ENCODE measurements at regions not wholly inside any gene's neighbourhood (a gene's known extent, or its start where the extent isn't known, plus 50 kb on each side); places are given as distances from the start of the nearest gene placed in this dataset.

DNA sequence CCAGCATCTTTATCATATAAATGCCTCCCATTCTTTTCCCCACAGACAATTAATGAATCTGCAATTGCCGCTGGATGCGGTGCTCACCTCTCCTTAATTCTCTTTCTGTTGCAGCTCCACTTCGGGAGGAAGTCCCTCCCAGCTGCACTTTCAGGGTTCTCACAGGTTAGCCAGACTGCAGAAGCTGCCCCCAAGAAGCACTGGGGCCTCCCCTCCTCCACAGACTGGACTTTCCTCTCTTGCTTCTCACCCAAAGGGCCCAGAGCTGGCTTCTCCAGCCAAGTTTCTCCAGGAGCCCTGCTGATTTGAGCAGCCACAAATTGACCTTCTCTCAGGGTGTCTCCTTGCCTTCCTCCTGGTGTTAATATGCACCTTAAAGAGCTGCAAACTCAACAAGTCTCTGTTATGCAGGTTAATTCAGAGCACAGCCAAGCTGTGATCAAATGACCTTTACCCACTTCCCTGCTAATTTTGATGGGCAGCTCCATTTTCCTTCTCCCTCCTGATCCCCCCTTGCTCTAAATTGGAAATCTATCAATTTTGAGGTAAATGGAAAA is 298.9 kb downstream of the BUD13 start:
- ChIA-PET POLR2A (ENCODE audit: low non-redundant PET) (no interaction called here), CTCF (interaction anchor here (0.6 kb wide), 1 partner anchor 591 kb away, joined by 3 read pairs; no protein-coding TSS in a partner anchor)
- no peak for DNase-seq (ENCODE audit: low spot score)
- no peak overlapping the region for H3K27ac ChIP-seq
- TF ChIP-seq, protein P1, sequence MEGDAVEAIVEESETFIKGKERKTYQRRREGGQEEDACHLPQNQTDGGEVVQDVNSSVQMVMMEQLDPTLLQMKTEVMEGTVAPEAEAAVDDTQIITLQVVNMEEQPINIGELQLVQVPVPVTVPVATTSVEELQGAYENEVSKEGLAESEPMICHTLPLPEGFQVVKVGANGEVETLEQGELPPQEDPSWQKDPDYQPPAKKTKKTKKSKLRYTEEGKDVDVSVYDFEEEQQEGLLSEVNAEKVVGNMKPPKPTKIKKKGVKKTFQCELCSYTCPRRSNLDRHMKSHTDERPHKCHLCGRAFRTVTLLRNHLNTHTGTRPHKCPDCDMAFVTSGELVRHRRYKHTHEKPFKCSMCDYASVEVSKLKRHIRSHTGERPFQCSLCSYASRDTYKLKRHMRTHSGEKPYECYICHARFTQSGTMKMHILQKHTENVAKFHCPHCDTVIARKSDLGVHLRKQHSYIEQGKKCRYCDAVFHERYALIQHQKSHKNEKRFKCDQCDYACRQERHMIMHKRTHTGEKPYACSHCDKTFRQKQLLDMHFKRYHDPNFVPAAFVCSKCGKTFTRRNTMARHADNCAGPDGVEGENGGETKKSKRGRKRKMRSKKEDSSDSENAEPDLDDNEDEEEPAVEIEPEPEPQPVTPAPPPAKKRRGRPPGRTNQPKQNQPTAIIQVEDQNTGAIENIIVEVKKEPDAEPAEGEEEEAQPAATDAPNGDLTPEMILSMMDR (conservative IDR thresholded peaks at IDR 0.05; ENCODE audit: low read depth), result no peak

DNA sequence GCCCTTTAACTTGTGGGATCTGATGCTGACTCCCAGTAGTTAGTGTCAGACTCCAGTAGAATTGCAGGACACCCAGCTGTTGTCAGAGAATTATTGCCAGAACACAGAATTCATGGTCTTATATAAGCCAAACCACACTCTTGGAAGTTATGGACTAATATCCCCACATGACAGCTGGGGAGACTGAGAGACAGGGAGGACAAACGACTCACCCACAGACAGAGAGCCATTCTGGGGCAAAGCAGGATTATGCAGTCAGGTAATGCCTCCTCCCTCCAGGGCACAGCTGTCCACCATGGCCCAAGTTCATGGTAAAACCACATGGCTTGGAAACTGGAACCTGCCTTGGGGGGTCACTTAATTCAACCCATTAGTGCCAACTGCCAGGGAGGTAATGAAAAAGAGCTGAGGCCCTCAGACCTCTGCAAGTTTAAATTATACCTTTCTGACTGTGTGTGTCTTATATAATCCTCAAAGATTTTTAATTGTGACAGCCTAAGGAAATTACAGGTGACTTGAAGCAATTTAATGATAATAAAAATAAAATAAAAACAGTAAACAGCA is 299.5 kb downstream of the BUD13 start:
- TF ChIP-seq, protein P1 (conservative IDR thresholded peaks at IDR 0.05; ENCODE audit: low read depth), result no peak
- ChIA-PET POLR2A (ENCODE audit: low non-redundant PET) (no interaction called here), CTCF (interaction anchor here (0.6 kb wide), 1 partner anchor 590 kb away, joined by 3 read pairs; no protein-coding TSS in a partner anchor)
- H3K27ac ChIP-seq, result no peak overlapping the region
- no peak for DNase-seq (ENCODE audit: low spot score)

DNA sequence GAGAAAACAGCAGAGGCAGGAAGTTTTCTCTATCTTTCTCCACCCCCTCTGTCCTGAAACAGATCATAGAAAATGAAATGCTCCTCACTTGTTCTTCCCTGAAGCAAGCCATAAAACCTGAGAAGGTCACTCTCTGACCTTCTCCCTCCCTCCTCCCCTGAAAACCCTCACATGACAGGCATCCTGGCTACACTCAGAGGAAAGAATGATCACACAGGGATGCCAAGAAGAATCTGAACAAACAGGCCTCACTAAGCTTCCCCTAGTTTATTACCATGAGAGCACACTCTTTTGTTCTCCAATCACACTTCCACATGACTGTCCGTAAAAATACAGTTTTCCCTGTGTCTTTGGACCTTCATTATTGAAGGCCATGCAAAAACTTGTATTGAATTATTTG is 300.1 kb downstream of the BUD13 start:
- DNase-seq (ENCODE audit: low spot score), result no peak
- H3K27ac ChIP-seq, result no peak overlapping the region
- ChIA-PET POLR2A (ENCODE audit: low non-redundant PET) (no interaction called here), CTCF (no interaction called here)
- TF ChIP-seq, protein P1 (conservative IDR thresholded peaks at IDR 0.05; ENCODE audit: low read depth), result no peak

DNA sequence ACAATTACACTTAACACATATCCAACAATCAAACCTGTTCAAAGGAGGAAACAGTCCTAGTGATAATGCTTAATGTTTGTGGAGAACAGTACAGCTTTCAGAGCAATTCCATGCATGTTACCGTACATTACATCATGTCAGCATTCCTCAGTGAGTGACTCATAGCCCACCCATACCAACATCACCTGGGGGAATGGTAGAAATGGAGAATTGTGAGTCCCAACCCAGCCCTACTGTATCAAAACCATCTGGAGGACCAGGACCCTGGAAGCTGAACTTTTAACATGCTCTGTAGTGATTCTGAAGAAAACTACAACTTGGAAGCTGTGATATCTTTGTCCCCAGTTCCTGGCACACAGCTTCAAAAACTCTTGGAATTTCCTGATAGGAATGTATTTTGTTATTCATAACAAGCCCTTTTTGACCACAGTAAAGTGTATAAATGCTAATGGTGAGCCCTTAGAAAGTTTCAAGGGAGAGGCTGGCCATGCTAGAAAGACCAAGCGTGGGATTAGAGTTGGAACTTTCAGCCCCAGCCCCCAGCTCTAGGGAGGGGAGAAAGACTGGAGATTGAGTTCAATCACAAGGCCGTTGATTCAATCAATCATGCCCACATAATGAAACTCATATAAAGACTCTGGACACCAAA is 301.1 kb downstream of the BUD13 start:
- peak; percentile 70 for DNase-seq (ENCODE audit: low spot score)
- CTCF ChIA-PET, result no interaction called here
- no peak overlapping the region for H3K27ac ChIP-seq
- TF ChIP-seq, protein P1 (conservative IDR thresholded peaks at IDR 0.05; ENCODE audit: low read depth), result no peak
- POLR2A ChIA-PET (ENCODE audit: low non-redundant PET), result no interaction called here

DNA sequence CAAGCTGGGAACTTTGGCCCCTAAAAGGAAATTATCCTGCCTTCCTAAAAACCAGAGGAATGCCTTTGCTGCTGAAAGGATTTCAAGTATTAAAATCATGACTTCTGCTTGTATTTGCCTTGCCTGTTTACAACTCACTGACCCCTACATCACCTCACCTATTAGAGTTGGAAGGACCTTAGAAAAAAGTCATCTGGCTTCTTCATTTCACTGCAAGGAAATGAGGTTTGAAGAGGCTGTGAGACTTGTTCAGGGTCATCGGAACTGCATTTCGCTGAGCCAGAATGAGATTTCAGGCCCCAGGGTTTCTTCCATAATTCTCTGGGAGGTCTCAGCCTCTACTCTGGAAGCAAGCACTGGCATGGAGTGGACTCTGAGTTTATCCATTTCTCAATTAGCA is 304.1 kb downstream of the BUD13 start:
- POLR2A ChIA-PET (ENCODE audit: low non-redundant PET), result no interaction called here
- CTCF ChIA-PET, result no interaction called here
- no peak overlapping the region for H3K27ac ChIP-seq
- no peak for DNase-seq (ENCODE audit: low spot score)
- TF ChIP-seq, protein P1 (conservative IDR thresholded peaks at IDR 0.05; ENCODE audit: low read depth), result no peak

DNA sequence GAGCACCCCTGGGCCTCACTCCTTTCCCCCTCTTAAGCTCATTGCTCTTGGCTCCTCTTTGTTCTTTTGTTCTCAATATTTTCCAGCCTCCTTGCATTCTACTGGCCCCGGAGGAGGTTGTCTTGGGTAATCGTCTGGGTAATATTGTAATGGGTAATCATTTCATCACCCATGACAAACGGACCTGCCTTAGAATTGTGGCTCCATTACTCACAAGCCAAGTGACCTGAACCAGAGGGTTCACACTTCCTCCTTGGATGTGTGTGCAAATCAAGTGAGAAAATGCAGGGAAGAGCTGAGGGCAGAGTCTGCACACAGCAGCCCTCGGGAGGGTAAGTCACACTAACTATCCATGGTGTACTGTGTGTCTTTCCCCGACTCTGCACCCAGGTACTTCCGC is 305.0 kb downstream of the BUD13 start:
- ChIA-PET POLR2A (ENCODE audit: low non-redundant PET) (no interaction called here), CTCF (interaction anchor here (0.9 kb wide), 1 partner anchor 32 kb away, joined by 3 read pairs; no protein-coding TSS in a partner anchor)
- DNase-seq (ENCODE audit: low spot score), result peak; percentile 9
- H3K27ac ChIP-seq, result no peak overlapping the region
- TF ChIP-seq, protein P1 (conservative IDR thresholded peaks at IDR 0.05; ENCODE audit: low read depth), result no peak
